C4-2B (cell line): ENCODE measurements at regions not wholly inside any gene's neighbourhood (a gene's known extent, or its start where the extent isn't known, plus 50 kb on each side); places are given as distances from the start of the nearest gene placed in this dataset.

Experiments used
- CTCF ChIP-seq: fragments of 450-650 bp; conservative IDR thresholded peaks from 2 replicates; pipeline ENCODE4 v1.5.1; 2017; ENCODE audit warnings: mild to moderate bottlenecking
- ZFX ChIP-seq: fragments of 450-650 bp; IDR thresholded peaks from 2 replicates; pipeline ENCODE4 v1.6.1; 2017

- TF ChIP-seq CTCF (no peak), ZFX (no peak)
These were observed 1145.6 kb upstream of the WWC1 start for GRCh38 chr5:167145841-167146240.
